HL-60 (cell line): ENCODE measurements at regions not wholly inside any gene's neighbourhood (a gene's known extent, or its start where the extent isn't known, plus 50 kb on each side); places are given as distances from the start of the nearest gene placed in this dataset.
"Not testable (repeated sequence)": the region's sequence is repeated elsewhere in the genome, so short reads cannot be mapped to it uniquely, and the experiment has no call there.

ENCODE experiments used
- DNase-seq, 2 experiments: peaks; one replicate each; pipeline ENCODE4 v3.0.0-alpha.2; 2010 to 2020; ENCODE audit warnings: low read depth in 1 of 2, low spot score in 1 of 2
- H3K27ac ChIP-seq: fragments of 250-450 bp; sonication (Bioruptor Pico); replicated peaks from 2 replicates; pipeline ENCODE4 v1.5.1; 2020; ENCODE audit warnings: mild to moderate bottlenecking, moderate library complexity
- H3K27me3 ChIP-seq: fragments of 250-450 bp; sonication (Bioruptor Pico); 2 replicates; pipeline ENCODE4 v1.5.1; 2021; ENCODE audit warnings: mild to moderate bottlenecking, moderate library complexity; ENCODE audit not compliant: insufficient read depth, poor library complexity, severe bottlenecking
- H3K4me3 ChIP-seq: replicated peaks from 2 replicates; pipeline ENCODE4 v1.5.1; 2011; ENCODE audit warnings: mild to moderate bottlenecking, control low read depth, low read length; ENCODE audit not compliant: insufficient read depth
- CTCF ChIP-seq: IDR thresholded peaks from one replicate; pipeline ENCODE4 v1.5.1; 2011; ENCODE audit warnings: low read length, control low read depth, inconsistent platforms; ENCODE audit not compliant: insufficient read depth
- GABPA ChIP-seq: IDR thresholded peaks from 2 replicates; pipeline ENCODE4 v1.6.1; 2012; ENCODE audit warnings: low read depth
- POLR2AphosphoS5 ChIP-seq: IDR thresholded peaks from 2 replicates; pipeline ENCODE4 v1.6.1; 2012; ENCODE audit warnings: low read depth
- REST ChIP-seq: IDR thresholded peaks from 2 replicates; pipeline ENCODE4 v1.6.1; 2012; ENCODE audit warnings: low read depth; ENCODE audit not compliant: insufficient replicate concordance
- SPI1 ChIP-seq: IDR thresholded peaks from 2 replicates; pipeline ENCODE4 v1.6.1; 2012; ENCODE audit warnings: low read depth, mild to moderate bottlenecking, borderline replicate concordance

- DNase-seq = no peak
- no peak overlapping the region for H3K4me3 ChIP-seq
- TF ChIP-seq CTCF (no peak), POLR2AphosphoS5 (no peak), REST (no peak), GABPA (no peak), SPI1 (no peak)
- H3K27me3 ChIP-seq = no peaks in the 10 kb centered on the region
- no peak overlapping the region for H3K27ac ChIP-seq
Observed at GRCh38 chr16:29192329-29193247, 207.7 kb downstream of the LAT start.

DNA sequence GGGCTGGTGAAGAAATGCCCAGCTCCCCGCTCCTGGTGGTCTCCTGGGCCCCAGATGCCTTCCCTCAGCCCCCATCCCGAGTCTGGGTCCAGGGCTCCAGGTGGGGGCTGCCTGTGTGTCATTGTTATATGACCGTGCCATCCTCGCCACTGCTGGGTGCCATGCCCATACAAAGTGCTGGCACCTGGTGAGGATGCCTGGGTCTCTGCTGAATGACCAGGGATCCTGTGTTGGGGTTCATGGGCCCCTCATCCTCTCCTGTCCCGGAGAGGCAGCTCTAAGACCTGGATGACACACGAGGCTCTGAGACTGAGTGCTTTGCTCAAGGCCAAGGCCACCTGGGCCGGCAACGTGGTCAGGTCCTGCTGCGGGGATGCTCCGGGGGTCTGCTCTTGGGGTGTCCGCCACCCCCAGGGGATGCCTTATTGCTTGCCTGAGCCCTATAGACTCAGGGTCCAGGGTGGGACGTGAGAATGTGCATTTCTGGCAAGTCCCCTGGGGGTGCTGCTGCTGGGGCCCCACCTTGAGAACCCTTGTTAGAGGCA lies 206.9 kb downstream of the LAT start:
- not testable (repeated sequence) for DNase-seq, H3K27me3 ChIP-seq, H3K27ac ChIP-seq, H3K4me3 ChIP-seq

DNA sequence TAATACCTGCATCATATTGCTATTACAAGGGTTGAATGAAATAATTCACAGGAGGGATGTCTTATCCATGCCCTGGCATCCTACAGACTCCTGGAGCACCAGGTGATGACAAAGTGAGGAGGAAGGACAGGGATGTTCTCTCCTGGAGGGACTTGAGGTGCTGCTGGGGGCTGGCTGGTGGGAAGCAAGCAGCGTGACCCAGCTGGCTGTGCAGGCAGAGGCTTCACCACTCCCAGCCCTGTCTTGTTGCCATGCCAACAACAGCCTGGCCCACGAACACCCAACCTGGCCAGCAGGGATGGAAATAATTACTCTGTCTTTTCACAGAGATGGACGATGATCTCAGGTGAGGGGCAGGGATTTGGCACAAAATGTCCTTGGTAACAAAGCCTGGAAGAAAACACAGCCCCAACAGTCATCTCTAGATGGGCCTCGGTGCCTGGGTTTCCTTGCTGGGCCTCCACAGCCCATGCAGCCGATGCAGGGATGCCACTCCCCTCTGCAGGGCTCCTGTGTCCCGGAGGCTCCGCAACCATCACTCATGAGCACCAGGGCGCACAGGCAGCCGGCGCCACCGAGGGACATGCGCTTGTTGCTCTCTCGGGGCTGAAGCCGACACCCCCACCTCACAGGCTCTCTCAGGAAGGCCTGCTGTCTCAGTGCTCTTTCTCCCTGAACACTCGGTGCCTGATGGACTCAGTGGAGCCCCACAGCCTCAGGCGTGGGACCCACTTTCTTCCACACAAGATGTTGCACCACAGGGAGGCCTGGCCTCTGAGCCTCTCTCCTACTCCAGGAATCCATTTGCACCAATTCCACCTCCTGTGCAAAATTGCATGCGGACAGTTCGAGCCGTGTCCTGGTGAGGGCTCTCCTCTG lies 205.9 kb downstream of the LAT start:
- DNase-seq, H3K4me3 ChIP-seq, H3K27me3 ChIP-seq, H3K27ac ChIP-seq: not testable (repeated sequence)

DNA sequence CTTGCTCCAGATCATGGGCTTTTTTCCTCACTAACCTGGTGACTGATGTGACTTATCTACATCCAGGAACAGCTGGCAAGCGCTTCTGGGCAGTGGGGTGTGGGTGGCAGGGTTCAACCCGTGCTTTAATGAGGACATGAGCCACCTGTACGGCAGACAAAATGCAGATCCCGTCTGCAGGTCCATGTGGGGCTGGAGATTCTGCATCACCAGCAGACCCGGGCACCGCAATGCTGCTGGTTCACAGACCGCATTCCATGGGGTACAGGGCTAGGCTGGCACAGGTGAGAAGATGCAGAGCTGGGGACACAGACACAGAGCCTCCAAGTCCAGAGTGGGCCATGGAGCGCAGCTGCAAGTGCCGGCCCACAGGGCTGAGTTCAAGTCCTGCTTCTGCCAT lies 204.0 kb downstream of the LAT start:
- H3K27me3 ChIP-seq, H3K27ac ChIP-seq, DNase-seq, H3K4me3 ChIP-seq: not testable (repeated sequence)

DNA sequence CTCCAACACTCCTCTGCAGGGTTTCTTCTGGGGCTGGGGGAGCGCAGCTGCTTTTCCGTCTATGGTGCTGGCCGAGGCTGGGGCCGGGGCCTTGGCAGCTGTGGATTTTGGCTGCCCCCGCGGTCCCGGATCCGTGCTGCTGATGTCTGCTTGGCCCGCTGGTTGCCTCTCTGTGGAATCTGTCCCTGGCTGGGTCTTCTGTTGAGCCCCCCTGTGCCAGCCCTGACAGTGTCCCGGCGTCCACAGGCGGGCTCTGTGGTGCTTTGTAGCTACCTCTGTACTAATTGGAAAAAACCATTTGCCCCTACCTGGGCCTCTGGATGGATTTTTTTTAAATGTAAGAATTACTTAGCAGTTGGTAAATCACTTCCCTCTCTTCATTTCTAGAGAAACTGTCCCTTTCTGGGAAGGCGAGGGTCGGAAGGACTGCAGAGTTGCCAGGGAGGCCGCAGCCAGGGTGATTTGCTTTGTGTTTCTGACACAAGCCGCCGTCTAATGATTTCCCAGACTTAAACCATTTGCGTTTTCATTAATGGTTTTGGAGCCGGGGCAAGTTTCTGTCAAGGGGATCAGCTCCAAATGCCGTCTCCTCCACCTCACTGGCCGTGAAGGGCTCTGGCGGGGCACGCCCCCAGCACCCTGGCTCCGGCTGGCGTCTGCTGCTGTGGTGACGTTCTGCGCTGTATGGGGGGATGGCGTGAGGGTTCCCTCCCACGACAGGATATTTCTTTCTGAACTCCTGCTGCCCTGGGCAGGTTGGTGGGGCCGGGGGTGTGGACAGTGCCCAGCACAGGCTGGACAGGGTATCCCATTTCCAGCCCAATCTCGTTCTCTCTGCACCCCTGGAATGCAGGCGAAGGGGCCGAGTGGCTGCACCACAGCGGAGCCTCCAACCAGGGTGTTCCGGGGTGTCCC lies 201.7 kb downstream of the LAT start:
- DNase-seq, H3K27ac ChIP-seq, H3K4me3 ChIP-seq: not testable (repeated sequence)

GRCh38 chr16:29185872-29186271 lies 201.0 kb downstream of the LAT start:
- not testable (repeated sequence) for DNase-seq, H3K4me3 ChIP-seq, H3K27me3 ChIP-seq, H3K27ac ChIP-seq

More for the DNA sequence above, 201.7 kb downstream of the LAT start:
- H3K27me3 ChIP-seq = not testable (repeated sequence)

DNA sequence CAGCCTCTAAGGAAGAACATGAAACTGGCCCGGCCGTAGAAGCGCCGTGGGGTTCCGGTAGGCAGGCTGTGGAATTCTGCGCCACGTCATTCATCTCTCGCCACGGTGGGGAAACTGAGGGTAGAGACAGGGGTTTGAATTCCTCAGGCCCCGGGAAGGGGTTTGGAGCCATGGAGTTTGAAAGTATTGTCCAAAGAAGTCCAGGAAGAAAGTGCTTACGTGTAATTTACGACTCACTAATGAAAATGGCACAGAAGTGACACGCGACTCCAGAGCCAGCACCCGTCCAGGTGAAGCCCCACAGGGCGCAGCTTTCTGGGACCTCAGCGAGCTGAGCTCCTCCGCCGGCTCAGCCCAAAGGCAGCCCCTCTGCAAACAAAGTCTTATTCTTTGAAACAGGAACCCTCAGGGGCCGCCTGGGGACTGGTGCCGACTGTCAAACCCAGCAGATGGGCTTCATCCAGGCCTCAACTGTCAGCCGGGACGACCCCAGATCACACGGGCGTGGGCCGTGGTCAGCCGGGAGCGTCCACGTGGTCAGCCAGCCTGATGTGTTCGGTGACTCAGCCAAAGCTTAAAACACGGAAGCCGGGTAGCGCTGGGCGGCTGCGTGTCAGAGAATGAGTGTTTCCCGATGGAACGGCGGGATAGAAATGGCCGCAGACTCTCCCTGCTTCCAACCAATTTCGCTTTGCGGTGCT lies 200.0 kb downstream of the LAT start:
- H3K27ac ChIP-seq, DNase-seq, H3K27me3 ChIP-seq, H3K4me3 ChIP-seq: not testable (repeated sequence)

- H3K4me3 ChIP-seq, H3K27me3 ChIP-seq, H3K27ac ChIP-seq, DNase-seq: not testable (repeated sequence)
Observed at GRCh38 chr16:29182940-29183868, 198.4 kb downstream of the LAT start.
